ENCODE measurements at regions not wholly inside any gene's neighbourhood (a gene's known extent, or its start where the extent isn't known, plus 50 kb on each side); places are given as distances from the start of the nearest gene placed in this dataset.

- TF ChIP-seq SP1 (IDR thresholded peaks at IDR 0.05), result no peak
- no peak for TF ChIP-seq BHLHE40 (IDR thresholded peaks at IDR 0.05; ENCODE audit: borderline replicate concordance)
- TF ChIP-seq FOXA1 (IDR thresholded peaks at IDR 0.05), result no peak
- no peak for TF ChIP-seq SUZ12 (IDR thresholded peaks at IDR 0.05)
- no peak for TF ChIP-seq CTBP1 (IDR thresholded peaks at IDR 0.05; ENCODE audit: borderline replicate concordance)
- TF ChIP-seq PKNOX1 (IDR thresholded peaks at IDR 0.05), result no peak
- no peak for TF ChIP-seq FOXM1 (IDR thresholded peaks at IDR 0.05; ENCODE audit: borderline replicate concordance)
- no peak for TF ChIP-seq ELF4 (IDR thresholded peaks at IDR 0.05)
- TF ChIP-seq TARDBP (IDR thresholded peaks at IDR 0.05), result no peak
Measured at GRCh38 chr2:122863532-122863931, 1108.1 kb downstream of the TSN start.

Data from HEK293T (cell line).